Lower leg skin (tissue), 3 donors: ENCODE measurements at regions not wholly inside any gene's neighbourhood (a gene's known extent, or its start where the extent isn't known, plus 50 kb on each side); places are given as distances from the start of the nearest gene placed in this dataset.

ENCODE experiments used
- POLR2A ChIP-seq, 2 donors: fragments of 450-650 bp; IDR thresholded peaks; one replicate each; pipeline ENCODE4 v1.6.1; 2016 to 2017; ENCODE audit warnings: antibody characterized with exemption in 2 of 2, mild to moderate bottlenecking in 1 of 2, moderate library complexity in 1 of 2
- TF ChIP-seq, protein P1 (sequence below), 3 donors: fragments of 450-650 bp; IDR thresholded peaks; one replicate each; pipeline ENCODE4 v1.5.1; 2016; ENCODE audit warnings: antibody characterized with exemption in 3 of 3, mild to moderate bottlenecking in 3 of 3, moderate library complexity in 2 of 3

DNA sequence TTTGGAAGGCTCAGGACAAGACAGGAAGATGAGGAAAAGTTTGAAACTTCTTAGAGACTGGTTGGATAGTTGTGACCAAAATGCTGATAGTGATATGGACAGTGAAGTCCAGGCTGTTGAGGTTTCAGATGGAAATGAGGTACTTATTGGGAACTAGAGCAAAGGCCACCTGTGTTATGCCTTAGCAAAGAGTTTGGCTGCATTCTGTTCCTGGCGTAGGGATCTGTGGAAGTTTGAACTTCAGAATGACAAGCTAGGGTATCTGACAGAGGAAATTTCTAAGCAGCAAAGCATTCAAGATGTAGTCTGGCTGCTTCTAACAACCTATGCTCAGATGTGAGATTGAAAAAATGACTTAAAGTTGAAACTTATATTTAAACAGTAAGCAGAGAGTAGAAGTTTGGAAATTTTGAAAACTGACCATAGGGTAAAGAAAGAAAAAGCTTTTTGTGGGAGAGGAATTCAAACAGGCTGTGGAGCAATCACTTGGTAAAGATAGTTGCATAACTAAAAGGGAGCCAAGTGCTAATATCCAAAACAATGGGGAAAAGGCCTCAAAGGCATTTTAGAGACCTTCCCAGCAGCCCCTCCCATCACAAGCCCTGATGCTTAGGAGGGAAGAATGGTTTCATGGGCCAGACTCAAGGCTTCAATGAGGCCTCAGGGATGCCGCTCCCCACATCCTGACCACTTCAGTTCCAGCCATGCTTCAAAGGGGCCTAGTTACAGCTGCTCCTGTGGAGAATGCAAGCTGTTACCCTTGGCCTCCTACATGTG, 415.1 kb downstream of the INHBA start:
- TF ChIP-seq, protein P1, sequence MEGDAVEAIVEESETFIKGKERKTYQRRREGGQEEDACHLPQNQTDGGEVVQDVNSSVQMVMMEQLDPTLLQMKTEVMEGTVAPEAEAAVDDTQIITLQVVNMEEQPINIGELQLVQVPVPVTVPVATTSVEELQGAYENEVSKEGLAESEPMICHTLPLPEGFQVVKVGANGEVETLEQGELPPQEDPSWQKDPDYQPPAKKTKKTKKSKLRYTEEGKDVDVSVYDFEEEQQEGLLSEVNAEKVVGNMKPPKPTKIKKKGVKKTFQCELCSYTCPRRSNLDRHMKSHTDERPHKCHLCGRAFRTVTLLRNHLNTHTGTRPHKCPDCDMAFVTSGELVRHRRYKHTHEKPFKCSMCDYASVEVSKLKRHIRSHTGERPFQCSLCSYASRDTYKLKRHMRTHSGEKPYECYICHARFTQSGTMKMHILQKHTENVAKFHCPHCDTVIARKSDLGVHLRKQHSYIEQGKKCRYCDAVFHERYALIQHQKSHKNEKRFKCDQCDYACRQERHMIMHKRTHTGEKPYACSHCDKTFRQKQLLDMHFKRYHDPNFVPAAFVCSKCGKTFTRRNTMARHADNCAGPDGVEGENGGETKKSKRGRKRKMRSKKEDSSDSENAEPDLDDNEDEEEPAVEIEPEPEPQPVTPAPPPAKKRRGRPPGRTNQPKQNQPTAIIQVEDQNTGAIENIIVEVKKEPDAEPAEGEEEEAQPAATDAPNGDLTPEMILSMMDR (IDR thresholded peaks at IDR 0.05), result no peak
- no peak for TF ChIP-seq POLR2A (IDR thresholded peaks at IDR 0.05)
